BJ (cell line): ENCODE measurements at regions not wholly inside any gene's neighbourhood (a gene's known extent, or its start where the extent isn't known, plus 50 kb on each side); places are given as distances from the start of the nearest gene placed in this dataset.

ENCODE experiments used
- CTCF ChIA-PET: fragments of 350-600 bp; formaldehyde crosslinking; extraction: SDS; loops from one replicate; lab custom pipeline; 2021; ENCODE audit warnings: antibody characterized with exemption, inconsistent platforms; lab: Yijun Ruan, JAX
- POLR2A ChIA-PET: fragments of 300-600 bp; sonication (Branson Sonifier 250); formaldehyde crosslinking; extraction: SDS; loops from one replicate; lab custom pipeline; 2021; ENCODE audit warnings: antibody characterized with exemption; lab: Charles Lee
- DNase-seq: peaks from one replicate; pipeline ENCODE4 v3.0.0-alpha.2; 2011; ENCODE audit warnings: low read depth
- H3K27me3 ChIP-seq: 2 replicates; pipeline ENCODE4 v1.6.0; 2011; ENCODE audit warnings: low read length; ENCODE audit not compliant: control insufficient read depth, insufficient read depth
- H3K36me3 ChIP-seq: 2 replicates; pipeline ENCODE4 v1.5.1; 2011; ENCODE audit warnings: low read length; ENCODE audit not compliant: control insufficient read depth, insufficient read depth
- H3K4me3 ChIP-seq: 2 replicates; pipeline ENCODE4 v1.5.1; 2011; ENCODE audit warnings: low read depth, mild to moderate bottlenecking, control low read depth, low read length
- TF ChIP-seq, protein P1 (sequence below): IDR thresholded peaks from 2 replicates; pipeline ENCODE4 v1.5.1; 2011; ENCODE audit warnings: low read depth, mild to moderate bottlenecking, control low read depth, inconsistent platforms, low read length, moderate library complexity; ENCODE audit not compliant: insufficient read depth

DNA sequence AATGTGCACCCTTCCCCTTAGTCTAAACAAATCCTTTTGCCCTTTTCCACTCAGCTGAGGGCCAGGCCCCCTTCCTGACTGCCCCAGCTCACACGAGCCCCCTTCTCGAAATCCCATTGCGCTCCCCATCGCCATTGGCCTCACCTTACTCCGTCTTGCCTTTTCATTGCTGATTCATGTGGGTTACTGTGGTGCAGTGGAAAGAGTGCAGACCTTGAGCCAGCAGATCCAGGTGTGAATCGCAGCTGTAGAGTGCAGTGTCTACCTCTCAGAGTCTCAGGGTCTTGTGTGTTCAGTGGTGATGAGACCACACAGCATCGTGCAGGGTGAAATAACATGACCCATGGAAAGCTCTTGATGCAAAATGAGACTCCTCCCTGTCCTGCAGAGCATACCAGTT lies 132.4 kb upstream of the APCDD1 start:
- TF ChIP-seq, protein P1, sequence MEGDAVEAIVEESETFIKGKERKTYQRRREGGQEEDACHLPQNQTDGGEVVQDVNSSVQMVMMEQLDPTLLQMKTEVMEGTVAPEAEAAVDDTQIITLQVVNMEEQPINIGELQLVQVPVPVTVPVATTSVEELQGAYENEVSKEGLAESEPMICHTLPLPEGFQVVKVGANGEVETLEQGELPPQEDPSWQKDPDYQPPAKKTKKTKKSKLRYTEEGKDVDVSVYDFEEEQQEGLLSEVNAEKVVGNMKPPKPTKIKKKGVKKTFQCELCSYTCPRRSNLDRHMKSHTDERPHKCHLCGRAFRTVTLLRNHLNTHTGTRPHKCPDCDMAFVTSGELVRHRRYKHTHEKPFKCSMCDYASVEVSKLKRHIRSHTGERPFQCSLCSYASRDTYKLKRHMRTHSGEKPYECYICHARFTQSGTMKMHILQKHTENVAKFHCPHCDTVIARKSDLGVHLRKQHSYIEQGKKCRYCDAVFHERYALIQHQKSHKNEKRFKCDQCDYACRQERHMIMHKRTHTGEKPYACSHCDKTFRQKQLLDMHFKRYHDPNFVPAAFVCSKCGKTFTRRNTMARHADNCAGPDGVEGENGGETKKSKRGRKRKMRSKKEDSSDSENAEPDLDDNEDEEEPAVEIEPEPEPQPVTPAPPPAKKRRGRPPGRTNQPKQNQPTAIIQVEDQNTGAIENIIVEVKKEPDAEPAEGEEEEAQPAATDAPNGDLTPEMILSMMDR, result no peak
- Histone ChIP-seq H3K36me3 (no peaks in the 10 kb centered on the region), H3K4me3 (no peak overlapping the region), H3K27me3 (no peaks in the 10 kb centered on the region)
- no peak for DNase-seq
- ChIA-PET POLR2A (no interaction called here), CTCF (interaction anchor here (0.8 to 1.9 kb wide), 3 partner anchors 10 to 14 kb away, joined by 3 to 8 read pairs (median 4); no protein-coding TSS in a partner anchor)

DNA sequence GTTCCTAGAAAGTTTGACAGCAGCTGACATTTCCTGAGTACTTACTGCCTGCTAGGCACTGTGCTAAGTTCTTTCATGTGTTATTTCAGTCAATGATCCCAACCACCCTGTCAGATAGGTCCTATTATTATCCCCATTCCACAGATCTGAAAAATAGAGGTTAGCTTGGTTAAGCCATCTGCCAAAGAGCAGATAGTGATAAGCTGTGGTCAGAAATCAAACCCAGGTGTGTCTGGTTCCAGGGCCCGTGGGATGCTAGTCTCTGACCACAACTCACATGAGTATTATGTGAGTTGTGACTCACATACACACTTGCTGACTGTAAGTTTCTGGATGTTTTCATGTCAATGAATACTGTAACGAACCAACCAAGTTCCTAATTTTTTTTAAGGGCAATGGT lies 132.0 kb upstream of the APCDD1 start:
- TF ChIP-seq, protein P1, result no peak
- Histone ChIP-seq H3K27me3 (no peaks in the 10 kb centered on the region), H3K4me3 (no peak overlapping the region), H3K36me3 (no peaks in the 10 kb centered on the region)
- DNase-seq, result no peak
- CTCF ChIA-PET, result interaction anchor here (1.0 to 1.9 kb wide), 2 partner anchors 9 to 10 kb away, joined by 3 to 4 read pairs; no protein-coding TSS in a partner anchor
- POLR2A ChIA-PET, result no interaction called here

DNA sequence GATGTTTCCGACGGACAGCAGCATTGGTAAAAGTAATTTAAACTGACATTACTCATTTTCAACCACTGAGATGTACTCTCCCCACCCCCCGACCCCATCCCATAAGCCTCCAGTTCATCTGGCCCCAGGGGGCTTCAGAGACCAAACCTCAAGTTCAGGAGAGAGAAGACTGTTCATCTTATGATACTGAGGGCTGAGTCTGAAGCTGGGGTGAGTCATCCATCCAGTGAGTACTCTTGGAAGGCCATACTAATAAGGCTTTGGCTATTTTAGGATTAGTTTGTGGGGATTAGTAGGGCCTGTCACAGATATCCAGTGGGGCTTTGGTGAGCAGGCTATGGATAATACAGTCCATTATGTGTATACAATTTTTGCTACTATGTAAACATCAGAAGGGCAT lies 125.3 kb upstream of the APCDD1 start:
- TF ChIP-seq, protein P1, result no peak
- Histone ChIP-seq H3K27me3 (peaks cover 2% of the 10 kb centered on the region; the same call in 1 of the 2 replicates), H3K36me3 (no peaks in the 10 kb centered on the region), H3K4me3 (no peak overlapping the region)
- ChIA-PET CTCF (interaction anchor here (0.6 kb wide), 1 partner anchor 177 kb away, joined by 3 read pairs; no protein-coding TSS in a partner anchor), POLR2A (no interaction called here)
- DNase-seq, result no peak

DNA sequence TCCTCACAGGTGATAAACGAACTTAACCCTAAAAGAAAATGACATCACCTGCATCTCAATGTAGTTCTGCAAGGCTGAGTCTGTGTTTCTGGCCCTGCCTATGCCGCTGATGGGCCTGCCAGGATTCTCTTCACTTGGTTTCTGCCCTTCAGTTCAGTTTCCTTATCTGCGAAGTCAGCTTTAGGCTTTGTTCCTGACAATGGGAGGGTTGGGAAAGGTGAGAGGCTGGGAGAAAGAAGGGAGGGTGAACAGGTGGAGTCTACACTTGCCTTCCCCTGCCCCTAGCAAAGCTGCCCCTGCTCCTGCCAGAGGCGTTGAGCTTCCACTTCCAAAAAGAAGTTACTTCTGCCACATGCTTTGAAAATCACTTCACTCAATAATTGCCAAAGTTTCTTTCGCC lies 124.0 kb upstream of the APCDD1 start:
- DNase-seq, result no peak
- H3K27me3 ChIP-seq, result peaks cover 2% of the 10 kb centered on the region; the same call in 1 of the 2 replicates
- no peaks in the 10 kb centered on the region for H3K36me3 ChIP-seq
- no peak overlapping the region for H3K4me3 ChIP-seq
- ChIA-PET CTCF (interaction anchor here (1.4 kb wide), 1 partner anchor 15 kb away, joined by 3 read pairs; no protein-coding TSS in a partner anchor), POLR2A (no interaction called here)
- TF ChIP-seq, protein P1, result no peak

DNA sequence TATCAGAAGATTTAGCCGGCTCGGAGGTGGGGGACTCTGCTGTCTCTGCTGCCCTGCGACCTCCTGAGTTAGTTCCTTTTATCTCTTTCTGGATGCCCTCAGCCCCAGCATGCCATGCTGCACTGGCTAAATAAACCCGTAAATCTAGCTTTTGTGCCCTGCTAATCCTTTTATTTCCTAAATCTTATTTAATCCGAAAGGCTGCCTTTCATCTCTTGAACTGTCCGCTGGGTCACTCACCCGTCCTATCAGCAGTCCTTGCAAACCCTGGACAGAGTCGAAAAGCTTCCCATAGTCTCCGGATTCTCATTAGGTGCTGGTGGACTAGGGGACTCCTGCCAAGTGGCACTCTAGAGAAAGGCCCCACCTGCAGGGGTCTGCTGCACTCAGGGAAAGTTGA lies 122.0 kb upstream of the APCDD1 start:
- ChIA-PET POLR2A (no interaction called here), CTCF (interaction anchor here (0.8 to 1.4 kb wide), 2 partner anchors 9 to 12 kb away, joined by 3 to 4 read pairs; no protein-coding TSS in a partner anchor)
- DNase-seq, result no peak
- Histone ChIP-seq H3K36me3 (no peaks in the 10 kb centered on the region), H3K27me3 (peaks cover 2% of the 10 kb centered on the region; the same call in 1 of the 2 replicates), H3K4me3 (no peak overlapping the region)
- TF ChIP-seq, protein P1, result no peak
